ENCODE measurements at regions not wholly inside any gene's neighbourhood (a gene's known extent, or its start where the extent isn't known, plus 50 kb on each side); places are given as distances from the start of the nearest gene placed in this dataset.

GRCh38 chr5:155485386-155485785 is 471.8 kb downstream of the KIF4B start:
- no peaks in the 10 kb centered on the region for H3K27me3 ChIP-seq (ENCODE audit: control insufficient read depth in 5 of 5, insufficient read depth in 4 of 5, low read length in 5 of 5)
- H3K9me3 ChIP-seq (ENCODE audit: control insufficient read depth in 5 of 5, low read length in 5 of 5) = peaks cover 0 to 2% (median 0%) of the 10 kb centered on the region in 5 donors
- H3K36me3 ChIP-seq (ENCODE audit: control insufficient read depth in 5 of 5, insufficient read depth in 5 of 5, low read length in 5 of 5) = no peaks in the 10 kb centered on the region
- no peak overlapping the region for H3K4me3 ChIP-seq (ENCODE audit: low read depth in 1 of 5, low read length in 5 of 5)
- H3K4me1 ChIP-seq (ENCODE audit: control insufficient read depth in 5 of 5, insufficient read depth in 5 of 5, low read length in 5 of 5) = no peaks in the 10 kb centered on the region
- no peak overlapping the region for H3K9ac ChIP-seq (ENCODE audit: low read length in 5 of 5)
- H3K27ac ChIP-seq (ENCODE audit: low read depth, low read length) = no peak overlapping the region

GRCh38 chr5:155489949-155490348 is 476.4 kb downstream of the KIF4B start:
- no peaks in the 10 kb centered on the region for H3K36me3 ChIP-seq (ENCODE audit: control insufficient read depth in 5 of 5, insufficient read depth in 5 of 5, low read length in 5 of 5)
- H3K27ac ChIP-seq (ENCODE audit: low read depth, low read length) = no peak overlapping the region

GRCh38 chr5:155492191-155492590 is 478.6 kb downstream of the KIF4B start:
- Histone ChIP-seq H3K9ac (ENCODE audit: low read length in 5 of 5) (no peak overlapping the region), H3K27ac (ENCODE audit: low read depth, low read length) (no peak overlapping the region), H3K9me3 (ENCODE audit: control insufficient read depth in 5 of 5, low read length in 5 of 5) (peaks cover 0 to 2% (median 0%) of the 10 kb centered on the region in 5 donors), H3K4me3 (ENCODE audit: low read depth in 1 of 5, low read length in 5 of 5) (no peak overlapping the region), H3K27me3 (ENCODE audit: control insufficient read depth in 5 of 5, insufficient read depth in 4 of 5, low read length in 5 of 5) (no peaks in the 10 kb centered on the region), H3K36me3 (ENCODE audit: control insufficient read depth in 5 of 5, insufficient read depth in 5 of 5, low read length in 5 of 5) (no peaks in the 10 kb centered on the region), H3K4me1 (ENCODE audit: control insufficient read depth in 5 of 5, insufficient read depth in 5 of 5, low read length in 5 of 5) (no peaks in the 10 kb centered on the region)

More at GRCh38 chr5:155489949-155490348, 476.4 kb downstream of the KIF4B start:
- H3K4me3 ChIP-seq (ENCODE audit: low read depth in 1 of 5, low read length in 5 of 5) = no peak overlapping the region
- H3K27me3 ChIP-seq (ENCODE audit: control insufficient read depth in 5 of 5, insufficient read depth in 4 of 5, low read length in 5 of 5) = no peaks in the 10 kb centered on the region
- no peak overlapping the region for H3K9ac ChIP-seq (ENCODE audit: low read length in 5 of 5)
- peaks cover 0 to 2% (median 0%) of the 10 kb centered on the region in 5 donors for H3K9me3 ChIP-seq (ENCODE audit: control insufficient read depth in 5 of 5, low read length in 5 of 5)
- H3K4me1 ChIP-seq (ENCODE audit: control insufficient read depth in 5 of 5, insufficient read depth in 5 of 5, low read length in 5 of 5) = no peaks in the 10 kb centered on the region

- H3K9me3 ChIP-seq (ENCODE audit: control insufficient read depth in 5 of 5, low read length in 5 of 5) = no peaks in the 10 kb centered on the region
Observed at GRCh38 chr5:155504606-155505005, 491.1 kb downstream of the KIF4B start.

GRCh38 chr5:155507363-155507762 is 493.8 kb downstream of the KIF4B start:
- Histone ChIP-seq H3K27me3 (ENCODE audit: control insufficient read depth in 5 of 5, insufficient read depth in 4 of 5, low read length in 5 of 5) (no peaks in the 10 kb centered on the region), H3K9me3 (ENCODE audit: control insufficient read depth in 5 of 5, low read length in 5 of 5) (no peaks in the 10 kb centered on the region), H3K36me3 (ENCODE audit: control insufficient read depth in 5 of 5, insufficient read depth in 5 of 5, low read length in 5 of 5) (no peaks in the 10 kb centered on the region), H3K9ac (ENCODE audit: low read length in 5 of 5) (no peak overlapping the region), H3K4me1 (ENCODE audit: control insufficient read depth in 5 of 5, insufficient read depth in 5 of 5, low read length in 5 of 5) (no peaks in the 10 kb centered on the region), H3K4me3 (ENCODE audit: low read depth in 1 of 5, low read length in 5 of 5) (no peak overlapping the region), H3K27ac (ENCODE audit: low read depth, low read length) (no peak overlapping the region)

More at GRCh38 chr5:155504606-155505005, 491.1 kb downstream of the KIF4B start:
- H3K27me3 ChIP-seq (ENCODE audit: control insufficient read depth in 5 of 5, insufficient read depth in 4 of 5, low read length in 5 of 5) = no peaks in the 10 kb centered on the region
- no peak overlapping the region for H3K27ac ChIP-seq (ENCODE audit: low read depth, low read length)
- H3K4me3 ChIP-seq (ENCODE audit: low read depth in 1 of 5, low read length in 5 of 5) = no peak overlapping the region
- H3K36me3 ChIP-seq (ENCODE audit: control insufficient read depth in 5 of 5, insufficient read depth in 5 of 5, low read length in 5 of 5) = no peaks in the 10 kb centered on the region
- no peaks in the 10 kb centered on the region for H3K4me1 ChIP-seq (ENCODE audit: control insufficient read depth in 5 of 5, insufficient read depth in 5 of 5, low read length in 5 of 5)
- no peak overlapping the region for H3K9ac ChIP-seq (ENCODE audit: low read length in 5 of 5)

GRCh38 chr5:155508673-155509072 is 495.1 kb downstream of the KIF4B start:
- H3K9me3 ChIP-seq (ENCODE audit: control insufficient read depth in 5 of 5, low read length in 5 of 5) = no peaks in the 10 kb centered on the region
- H3K4me3 ChIP-seq (ENCODE audit: low read depth in 1 of 5, low read length in 5 of 5) = no peak overlapping the region
- no peaks in the 10 kb centered on the region for H3K4me1 ChIP-seq (ENCODE audit: control insufficient read depth in 5 of 5, insufficient read depth in 5 of 5, low read length in 5 of 5)
- no peaks in the 10 kb centered on the region for H3K27me3 ChIP-seq (ENCODE audit: control insufficient read depth in 5 of 5, insufficient read depth in 4 of 5, low read length in 5 of 5)
- no peaks in the 10 kb centered on the region for H3K36me3 ChIP-seq (ENCODE audit: control insufficient read depth in 5 of 5, insufficient read depth in 5 of 5, low read length in 5 of 5)
- no peak overlapping the region for H3K9ac ChIP-seq (ENCODE audit: low read length in 5 of 5)
- no peak overlapping the region for H3K27ac ChIP-seq (ENCODE audit: low read depth, low read length)

- Histone ChIP-seq H3K36me3 (ENCODE audit: control insufficient read depth in 5 of 5, insufficient read depth in 5 of 5, low read length in 5 of 5) (no peaks in the 10 kb centered on the region), H3K4me3 (ENCODE audit: low read depth in 1 of 5, low read length in 5 of 5) (no peak overlapping the region), H3K9ac (ENCODE audit: low read length in 5 of 5) (no peak overlapping the region), H3K27me3 (ENCODE audit: control insufficient read depth in 5 of 5, insufficient read depth in 4 of 5, low read length in 5 of 5) (no peaks in the 10 kb centered on the region), H3K9me3 (ENCODE audit: control insufficient read depth in 5 of 5, low read length in 5 of 5) (no peaks in the 10 kb centered on the region), H3K27ac (ENCODE audit: low read depth, low read length) (no peak overlapping the region), H3K4me1 (ENCODE audit: control insufficient read depth in 5 of 5, insufficient read depth in 5 of 5, low read length in 5 of 5) (no peaks in the 10 kb centered on the region)
Observed at GRCh38 chr5:155512329-155512728, 498.8 kb downstream of the KIF4B start.

- no peaks in the 10 kb centered on the region for H3K36me3 ChIP-seq (ENCODE audit: control insufficient read depth in 5 of 5, insufficient read depth in 5 of 5, low read length in 5 of 5)
- H3K4me1 ChIP-seq (ENCODE audit: control insufficient read depth in 5 of 5, insufficient read depth in 5 of 5, low read length in 5 of 5) = no peaks in the 10 kb centered on the region
- no peak overlapping the region for H3K4me3 ChIP-seq (ENCODE audit: low read depth in 1 of 5, low read length in 5 of 5)
- H3K9me3 ChIP-seq (ENCODE audit: control insufficient read depth in 5 of 5, low read length in 5 of 5) = no peaks in the 10 kb centered on the region
- no peaks in the 10 kb centered on the region for H3K27me3 ChIP-seq (ENCODE audit: control insufficient read depth in 5 of 5, insufficient read depth in 4 of 5, low read length in 5 of 5)
- H3K27ac ChIP-seq (ENCODE audit: low read depth, low read length) = no peak overlapping the region
- no peak overlapping the region for H3K9ac ChIP-seq (ENCODE audit: low read length in 5 of 5)
Observed at GRCh38 chr5:155514105-155514563, 500.6 kb downstream of the KIF4B start.

GRCh38 chr5:155522540-155522939 is 509.0 kb downstream of the KIF4B start:
- Histone ChIP-seq H3K4me1 (ENCODE audit: control insufficient read depth in 5 of 5, insufficient read depth in 5 of 5, low read length in 5 of 5) (no peaks in the 10 kb centered on the region), H3K4me3 (ENCODE audit: low read depth in 1 of 5, low read length in 5 of 5) (no peak overlapping the region), H3K36me3 (ENCODE audit: control insufficient read depth in 5 of 5, insufficient read depth in 5 of 5, low read length in 5 of 5) (no peaks in the 10 kb centered on the region), H3K27ac (ENCODE audit: low read depth, low read length) (no peak overlapping the region), H3K9ac (ENCODE audit: low read length in 5 of 5) (no peak overlapping the region), H3K9me3 (ENCODE audit: control insufficient read depth in 5 of 5, low read length in 5 of 5) (no peaks in the 10 kb centered on the region), H3K27me3 (ENCODE audit: control insufficient read depth in 5 of 5, insufficient read depth in 4 of 5, low read length in 5 of 5) (no peaks in the 10 kb centered on the region)

- Histone ChIP-seq H3K27ac (ENCODE audit: low read depth, low read length) (no peak overlapping the region), H3K9me3 (ENCODE audit: control insufficient read depth in 5 of 5, low read length in 5 of 5) (no peaks in the 10 kb centered on the region), H3K27me3 (ENCODE audit: control insufficient read depth in 5 of 5, insufficient read depth in 4 of 5, low read length in 5 of 5) (no peaks in the 10 kb centered on the region), H3K4me1 (ENCODE audit: control insufficient read depth in 5 of 5, insufficient read depth in 5 of 5, low read length in 5 of 5) (no peaks in the 10 kb centered on the region), H3K9ac (ENCODE audit: low read length in 5 of 5) (no peak overlapping the region), H3K36me3 (ENCODE audit: control insufficient read depth in 5 of 5, insufficient read depth in 5 of 5, low read length in 5 of 5) (no peaks in the 10 kb centered on the region), H3K4me3 (ENCODE audit: low read depth in 1 of 5, low read length in 5 of 5) (no peak overlapping the region)
Observed at GRCh38 chr5:155529362-155529761, 515.8 kb downstream of the KIF4B start.

- Histone ChIP-seq H3K9me3 (ENCODE audit: control insufficient read depth in 5 of 5, low read length in 5 of 5) (no peaks in the 10 kb centered on the region), H3K36me3 (ENCODE audit: control insufficient read depth in 5 of 5, insufficient read depth in 5 of 5, low read length in 5 of 5) (no peaks in the 10 kb centered on the region), H3K27me3 (ENCODE audit: control insufficient read depth in 5 of 5, insufficient read depth in 4 of 5, low read length in 5 of 5) (no peaks in the 10 kb centered on the region), H3K4me3 (ENCODE audit: low read depth in 1 of 5, low read length in 5 of 5) (no peak overlapping the region), H3K27ac (ENCODE audit: low read depth, low read length) (no peak overlapping the region), H3K9ac (ENCODE audit: low read length in 5 of 5) (no peak overlapping the region), H3K4me1 (ENCODE audit: control insufficient read depth in 5 of 5, insufficient read depth in 5 of 5, low read length in 5 of 5) (no peaks in the 10 kb centered on the region)
Observed at GRCh38 chr5:155530046-155530445, 516.5 kb downstream of the KIF4B start.

Measured in subcutaneous abdominal adipose tissue (tissue), 5 donors.